Upper lobe of left lung (tissue), 6 donors: ENCODE measurements at regions not wholly inside any gene's neighbourhood (a gene's known extent, or its start where the extent isn't known, plus 50 kb on each side); places are given as distances from the start of the nearest gene placed in this dataset.

Experiments
- ATAC-seq, 2 donors: fragments of 200-7000 bp; cut with Tn5 transposase; one replicate each; pipeline ENCODE4 v1.9.1; 2022; ENCODE audit warnings: mild to moderate bottlenecking in 2 of 2, moderate library complexity in 2 of 2; ENCODE audit not compliant: low FRiP score in 2 of 2
- DNase-seq, 2 donors: peaks; one replicate each; pipeline ENCODE4 v3.0.0-alpha.2; 2019 to 2020
- H3K27ac ChIP-seq, 4 donors: fragments of 200-600 bp; sonication (generic); one replicate each; pipeline ENCODE4 v1.5.1; 2016 to 2019
- H3K27me3 ChIP-seq, 4 donors: fragments of 200-600 bp; sonication (generic); one replicate each; pipeline ENCODE4 v1.5.1; 2017 to 2019
- H3K36me3 ChIP-seq, 4 donors: fragments of 200-600 bp; sonication (generic); one replicate each; pipeline ENCODE4 v1.5.1; 2016 to 2019
- H3K4me1 ChIP-seq, 4 donors: fragments of 200-600 bp; sonication (generic); one replicate each; pipeline ENCODE4 v1.5.1; 2018 to 2019
- H3K4me3 ChIP-seq, 4 donors: fragments of 200-600 bp; sonication (generic); one replicate each; pipeline ENCODE4 v1.5.1; 2017 to 2019; ENCODE audit warnings: mild to moderate bottlenecking in 2 of 4, moderate library complexity in 1 of 4
- H3K9me3 ChIP-seq, 4 donors: fragments of 200-600 bp; sonication (generic); one replicate each; pipeline ENCODE4 v1.5.1; 2018 to 2019
- EP300 ChIP-seq, 4 donors: sonication (generic); formaldehyde crosslinking; IDR thresholded peaks; one replicate each; pipeline ENCODE4 v1.5.1; 2017; ENCODE audit warnings: antibody characterized with exemption in 4 of 4, control low read depth in 2 of 4
- POLR2A ChIP-seq, 4 donors: fragments of 450-650 bp; IDR thresholded peaks; one replicate each; pipeline ENCODE4 v1.5.1; 2016 to 2017; ENCODE audit warnings: antibody characterized with exemption in 4 of 4, mild to moderate bottlenecking in 2 of 4
- POLR2AphosphoS5 ChIP-seq, 2 donors: sonication (generic); formaldehyde crosslinking; IDR thresholded peaks; one replicate each; pipeline ENCODE4 v1.5.1; 2017; ENCODE audit warnings: antibody characterized with exemption in 2 of 2
- WGBS, 2 donors: methylation state at CpG; one replicate each; pipeline ENCODE4 v1.1.5; 2017 to 2018; 5-methylcytosine and 5-hydroxymethylcytosine counted together
- TF ChIP-seq, protein P1 (sequence below), 6 experiments: fragments of 450-650 bp in 4 of 6; fragments of 200-600 bp in 2 of 6; sonication (generic) in 2 of 6; IDR thresholded peaks; one replicate each; pipeline ENCODE4 v1.5.1; 2016 to 2019; ENCODE audit warnings: antibody characterized with exemption in 6 of 6
- donor health status: DM: no; HTN: no; CAD: no; lungs with moderate emphysema.
- donor health status: DM: no; HTN: yes; CAD: no; lungs with severe emphysema.

DNA sequence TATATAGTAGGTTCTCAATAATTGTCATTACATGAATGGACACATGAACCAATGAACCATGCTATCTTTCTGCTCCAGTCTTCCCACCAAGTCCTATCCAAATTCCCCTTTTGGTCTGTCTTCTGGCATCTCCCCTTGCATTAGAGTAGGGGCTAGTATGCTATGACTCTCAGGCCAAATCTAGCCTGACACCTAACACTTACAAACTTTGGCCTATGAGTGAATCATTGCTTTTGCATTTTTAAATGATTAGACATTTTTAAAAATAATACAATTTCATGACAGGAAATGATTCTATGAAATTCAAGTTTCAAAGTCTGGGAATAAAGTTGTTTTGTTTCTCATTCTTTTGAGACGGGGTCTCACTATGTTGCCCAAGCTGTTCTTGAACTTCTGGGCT, 102.5 kb upstream of the MAF start:
- Histone ChIP-seq H3K9me3 (no peaks in the 10 kb centered on the region), H3K4me3 (no peak overlapping the region), H3K36me3 (no peaks in the 10 kb centered on the region), H3K27me3 (no peaks in the 10 kb centered on the region), H3K27ac (no peak overlapping the region), H3K4me1 (no peaks in the 10 kb centered on the region)
- no peak for TF ChIP-seq EP300 (IDR thresholded peaks at IDR 0.05)
- TF ChIP-seq, protein P1, sequence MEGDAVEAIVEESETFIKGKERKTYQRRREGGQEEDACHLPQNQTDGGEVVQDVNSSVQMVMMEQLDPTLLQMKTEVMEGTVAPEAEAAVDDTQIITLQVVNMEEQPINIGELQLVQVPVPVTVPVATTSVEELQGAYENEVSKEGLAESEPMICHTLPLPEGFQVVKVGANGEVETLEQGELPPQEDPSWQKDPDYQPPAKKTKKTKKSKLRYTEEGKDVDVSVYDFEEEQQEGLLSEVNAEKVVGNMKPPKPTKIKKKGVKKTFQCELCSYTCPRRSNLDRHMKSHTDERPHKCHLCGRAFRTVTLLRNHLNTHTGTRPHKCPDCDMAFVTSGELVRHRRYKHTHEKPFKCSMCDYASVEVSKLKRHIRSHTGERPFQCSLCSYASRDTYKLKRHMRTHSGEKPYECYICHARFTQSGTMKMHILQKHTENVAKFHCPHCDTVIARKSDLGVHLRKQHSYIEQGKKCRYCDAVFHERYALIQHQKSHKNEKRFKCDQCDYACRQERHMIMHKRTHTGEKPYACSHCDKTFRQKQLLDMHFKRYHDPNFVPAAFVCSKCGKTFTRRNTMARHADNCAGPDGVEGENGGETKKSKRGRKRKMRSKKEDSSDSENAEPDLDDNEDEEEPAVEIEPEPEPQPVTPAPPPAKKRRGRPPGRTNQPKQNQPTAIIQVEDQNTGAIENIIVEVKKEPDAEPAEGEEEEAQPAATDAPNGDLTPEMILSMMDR (IDR thresholded peaks at IDR 0.05), result no peak
- no peak for TF ChIP-seq POLR2A (IDR thresholded peaks at IDR 0.05)
- TF ChIP-seq POLR2AphosphoS5 (IDR thresholded peaks at IDR 0.05), result no peak
- DNase-seq (no peak), ATAC-seq (no peak)
- WGBS, 2 donors, result 75 to 96% methylated on average over 1 of the region's 1 CpG

DNA sequence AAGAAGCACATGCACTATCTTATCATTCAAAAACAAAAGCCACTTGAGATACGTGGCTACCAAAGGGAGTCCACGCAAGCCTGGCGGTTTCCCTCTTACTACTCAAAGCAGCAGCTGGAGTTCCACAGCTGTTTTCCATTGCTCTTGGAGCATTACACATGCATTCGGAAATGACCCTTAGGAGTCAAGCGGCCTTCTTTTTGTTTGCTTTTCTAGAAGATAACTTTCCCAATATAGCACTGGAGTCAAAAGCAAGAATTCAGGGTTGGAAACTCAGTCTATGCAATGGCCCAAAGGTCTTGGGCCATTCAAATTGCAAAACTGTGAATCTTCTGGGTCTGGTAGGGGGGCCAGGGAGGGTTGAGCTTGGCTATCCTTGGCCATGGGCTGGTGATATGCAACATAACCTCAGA, 97.8 kb upstream of the MAF start:
- Histone ChIP-seq H3K36me3 (no peaks in the 10 kb centered on the region), H3K4me3 (no peak overlapping the region), H3K4me1 (no peaks in the 10 kb centered on the region), H3K27ac (no peak overlapping the region), H3K27me3 (no peaks in the 10 kb centered on the region), H3K9me3 (peaks cover 0 to 3% (median under 1%) of the 10 kb centered on the region in 4 donors)
- WGBS, 2 donors, result 40 to 47% methylated on average over 5 of the region's 5 CpGs
- DNase-seq, result no peak
- TF ChIP-seq POLR2AphosphoS5 (IDR thresholded peaks at IDR 0.05) (peak in 1 of 2 donors; percentile 53), POLR2A (IDR thresholded peaks at IDR 0.05) (no peak)
- peak in 1 of 2 donors; percentile 78 for ATAC-seq

DNA sequence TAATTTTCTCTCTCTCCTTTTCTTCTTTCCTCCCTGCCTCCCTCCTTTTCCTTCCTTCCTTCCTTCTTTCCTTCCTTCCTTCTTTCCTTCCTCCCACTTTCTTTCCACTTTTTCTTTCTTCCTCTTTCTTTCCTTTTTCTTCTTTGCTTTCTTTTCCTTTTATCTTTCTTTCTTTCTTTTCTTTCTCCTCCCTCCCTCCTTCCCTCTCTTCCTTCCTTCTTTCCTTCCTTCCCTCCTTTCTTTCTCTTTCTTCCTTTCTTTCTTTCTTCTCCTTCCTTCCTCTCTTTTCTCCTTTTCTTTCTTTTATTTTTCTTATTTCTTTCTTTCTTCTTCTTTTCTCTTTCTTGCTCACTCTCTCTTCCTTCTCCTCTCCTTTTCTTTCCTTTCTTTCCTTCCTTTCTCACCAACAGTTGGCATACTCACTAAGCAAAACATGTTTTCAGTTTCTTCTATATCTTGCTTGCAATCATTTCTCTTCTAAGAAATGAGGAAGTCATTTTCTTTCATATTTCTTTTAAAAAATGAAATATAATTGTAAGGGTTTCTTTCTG, 97.1 kb upstream of the MAF start:
- no peaks in the 10 kb centered on the region for H3K36me3 ChIP-seq
- ATAC-seq (no peak), DNase-seq (no peak)
- no peak overlapping the region for H3K27ac ChIP-seq
- no peak overlapping the region for H3K4me3 ChIP-seq
- no peaks in the 10 kb centered on the region for H3K27me3 ChIP-seq
- H3K9me3 ChIP-seq, result peaks cover 0 to 4% (median 1%) of the 10 kb centered on the region in 4 donors
- no peak for TF ChIP-seq POLR2A (IDR thresholded peaks at IDR 0.05)
- no peak for TF ChIP-seq EP300 (IDR thresholded peaks at IDR 0.05)
- TF ChIP-seq, protein P1 (IDR thresholded peaks at IDR 0.05), result no peak
- TF ChIP-seq POLR2AphosphoS5 (IDR thresholded peaks at IDR 0.05), result no peak
- H3K4me1 ChIP-seq, result no peaks in the 10 kb centered on the region

DNA sequence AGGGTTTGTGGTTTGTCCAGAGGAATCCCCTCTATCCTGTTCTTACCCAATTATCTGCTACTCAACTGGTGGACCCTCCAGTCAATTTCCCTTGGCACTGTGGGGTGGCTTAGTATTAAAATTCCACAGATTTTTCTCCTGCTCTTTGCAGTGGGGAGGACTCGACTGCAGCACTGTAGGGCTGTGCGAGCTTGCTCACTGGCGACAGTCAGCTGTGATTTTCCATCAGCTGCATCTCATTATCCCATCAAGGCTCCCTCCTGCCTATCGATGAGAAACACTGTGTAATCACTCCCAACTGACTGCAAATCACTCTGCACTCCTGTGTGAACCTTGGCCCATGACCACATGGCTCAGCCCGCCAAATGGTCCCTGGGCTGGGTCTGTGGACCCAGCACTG, 90.5 kb upstream of the MAF start:
- TF ChIP-seq EP300 (IDR thresholded peaks at IDR 0.05), result no peak
- Histone ChIP-seq H3K4me1 (no peaks in the 10 kb centered on the region), H3K4me3 (no peak overlapping the region), H3K27ac (no peak overlapping the region), H3K27me3 (no peaks in the 10 kb centered on the region), H3K9me3 (peaks cover 0 to 4% (median 1%) of the 10 kb centered on the region in 4 donors), H3K36me3 (no peaks in the 10 kb centered on the region)
- DNase-seq, result no peak
- WGBS, 2 donors, result 75 to 78% methylated on average over 5 of the region's 5 CpGs
- no peak for ATAC-seq

DNA sequence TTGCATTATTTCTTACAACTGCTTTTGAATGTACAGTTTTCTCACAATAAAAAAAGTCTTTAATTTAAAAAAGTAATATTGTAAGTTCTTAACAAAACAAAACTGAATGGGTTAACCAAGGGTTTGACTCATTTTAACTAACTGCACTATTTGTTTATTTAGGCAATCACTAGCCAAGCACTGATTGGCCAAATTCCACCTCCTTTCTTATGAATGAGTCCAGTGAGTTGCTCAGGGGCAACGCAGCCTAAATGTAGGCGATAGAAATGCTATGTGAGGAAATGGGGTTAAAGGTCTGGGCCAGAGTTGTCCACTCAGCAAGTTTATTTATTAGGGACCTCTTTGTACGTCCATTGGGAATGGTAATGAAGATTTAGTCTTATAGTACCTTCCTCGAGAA, 89.6 kb upstream of the MAF start:
- WGBS, 2 donors, result 73 to 74% methylated on average over 4 of the region's 4 CpGs
- no peaks in the 10 kb centered on the region for H3K36me3 ChIP-seq

DNA sequence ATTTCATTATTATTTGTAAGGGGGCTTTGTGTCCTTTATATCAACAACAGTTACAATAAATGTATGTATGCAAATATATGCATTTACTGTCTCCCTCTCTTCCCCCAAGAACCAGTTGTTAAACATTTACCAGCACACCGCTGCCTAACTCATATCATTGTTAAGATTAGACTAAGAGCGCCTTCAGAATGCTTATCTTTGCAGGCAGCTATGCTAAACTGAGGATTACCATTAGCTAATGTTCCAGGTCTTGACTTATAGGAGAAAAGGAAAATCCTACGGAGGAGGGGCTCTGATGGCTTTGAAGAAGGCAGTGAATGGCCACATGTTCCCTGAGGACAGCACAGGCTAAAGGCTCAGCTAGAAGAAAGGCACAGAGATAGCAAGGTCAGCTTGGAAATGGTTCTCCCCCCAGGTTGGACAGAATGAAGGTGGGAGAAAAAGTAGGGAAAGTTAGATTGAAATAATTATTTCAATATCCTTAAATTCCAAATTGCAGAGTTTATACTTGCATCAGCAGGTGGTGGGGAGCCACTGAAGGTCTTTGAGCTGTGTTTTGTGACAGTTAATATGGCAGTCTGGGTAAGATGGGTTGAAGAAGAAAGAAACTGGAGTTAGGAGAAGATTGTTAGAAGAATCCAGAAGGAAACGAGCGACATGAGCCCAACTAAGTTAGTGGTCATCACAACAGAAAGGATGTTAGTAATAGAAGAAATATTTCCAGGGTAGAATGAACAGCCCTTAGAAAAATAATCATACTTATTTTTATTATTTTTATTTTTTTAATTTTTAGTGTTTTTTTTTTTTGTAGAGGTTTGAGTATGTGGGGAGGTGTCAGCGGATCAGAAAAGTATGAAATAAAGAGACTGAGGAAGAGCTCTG, 87.0 kb upstream of the MAF start:
- WGBS, 2 donors, result 88 to 92% methylated on average over 6 of the region's 6 CpGs
- TF ChIP-seq POLR2A (IDR thresholded peaks at IDR 0.05) (no peak), POLR2AphosphoS5 (IDR thresholded peaks at IDR 0.05) (no peak), EP300 (IDR thresholded peaks at IDR 0.05) (no peak)
- TF ChIP-seq, protein P1 (IDR thresholded peaks at IDR 0.05), result no peak

More for the DNA sequence above, 89.6 kb upstream of the MAF start:
- Histone ChIP-seq H3K27ac (no peak overlapping the region), H3K27me3 (no peaks in the 10 kb centered on the region), H3K4me3 (no peak overlapping the region), H3K4me1 (no peaks in the 10 kb centered on the region), H3K9me3 (peaks cover 0 to 4% (median 1%) of the 10 kb centered on the region in 4 donors)
- DNase-seq (no peak), ATAC-seq (no peak)
- TF ChIP-seq POLR2AphosphoS5 (IDR thresholded peaks at IDR 0.05) (no peak), POLR2A (IDR thresholded peaks at IDR 0.05) (no peak), EP300 (IDR thresholded peaks at IDR 0.05) (no peak)

More for the DNA sequence above, 87.0 kb upstream of the MAF start:
- H3K27me3 ChIP-seq, result no peaks in the 10 kb centered on the region
- no peaks in the 10 kb centered on the region for H3K4me1 ChIP-seq
- no peaks in the 10 kb centered on the region for H3K36me3 ChIP-seq
- no peak overlapping the region for H3K4me3 ChIP-seq
- ATAC-seq, result no peak
- H3K9me3 ChIP-seq, result no peaks in the 10 kb centered on the region
- DNase-seq, result no peak
- no peak overlapping the region for H3K27ac ChIP-seq
